ENCODE measurements at regions not wholly inside any gene's neighbourhood (a gene's known extent, or its start where the extent isn't known, plus 50 kb on each side); places are given as distances from the start of the nearest gene placed in this dataset.
A peak's percentile ranks its signal among the peaks of the same experiment; 100 is the strongest.

DNA sequence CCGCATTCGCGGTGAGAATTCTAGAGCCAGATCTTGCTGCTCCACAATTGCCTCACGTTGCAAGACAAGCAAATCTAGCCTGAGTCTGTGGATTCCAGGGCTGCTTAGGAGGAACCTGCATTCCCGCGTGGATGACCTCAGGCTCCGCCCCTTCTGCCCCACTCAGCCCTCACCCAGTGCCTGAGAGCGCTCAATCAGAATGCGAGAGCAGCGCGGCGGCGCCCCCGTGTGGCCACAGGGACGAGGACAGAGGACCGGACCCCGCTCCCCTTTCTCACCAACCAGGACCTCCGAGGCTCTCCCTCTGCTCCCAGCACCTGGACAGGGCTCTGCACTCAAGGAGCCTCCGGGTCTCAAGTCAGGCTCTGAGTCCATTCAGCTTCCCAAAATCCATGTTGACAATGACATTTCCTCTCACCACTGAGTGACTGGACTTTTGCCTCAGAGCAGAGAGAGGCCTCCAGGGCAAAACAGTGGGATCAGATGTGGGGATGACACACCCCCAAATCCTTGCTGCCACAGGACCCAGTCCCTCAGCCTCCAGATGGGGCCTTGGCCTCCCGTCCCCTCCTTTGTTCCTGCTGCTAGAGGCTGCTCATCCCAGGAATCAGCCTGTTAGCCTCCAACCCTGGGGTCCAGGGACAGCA lies 52.0 kb downstream of the RPP21 start:
- peak; percentile 82 to 86 (median 86) for DNase-seq
- no peak overlapping the region for H3K27ac ChIP-seq
- H3K4me3 ChIP-seq = no peak overlapping the region
- ATAC-seq = peak; percentile 98 to 99 (median 99)
- no peaks in the 10 kb centered on the region for H3K36me3 ChIP-seq
- no peaks in the 10 kb centered on the region for H3K4me1 ChIP-seq
- H3K9me3 ChIP-seq = no peaks in the 10 kb centered on the region
- H3K27me3 ChIP-seq = no peaks in the 10 kb centered on the region
- TF ChIP-seq, protein P1, sequence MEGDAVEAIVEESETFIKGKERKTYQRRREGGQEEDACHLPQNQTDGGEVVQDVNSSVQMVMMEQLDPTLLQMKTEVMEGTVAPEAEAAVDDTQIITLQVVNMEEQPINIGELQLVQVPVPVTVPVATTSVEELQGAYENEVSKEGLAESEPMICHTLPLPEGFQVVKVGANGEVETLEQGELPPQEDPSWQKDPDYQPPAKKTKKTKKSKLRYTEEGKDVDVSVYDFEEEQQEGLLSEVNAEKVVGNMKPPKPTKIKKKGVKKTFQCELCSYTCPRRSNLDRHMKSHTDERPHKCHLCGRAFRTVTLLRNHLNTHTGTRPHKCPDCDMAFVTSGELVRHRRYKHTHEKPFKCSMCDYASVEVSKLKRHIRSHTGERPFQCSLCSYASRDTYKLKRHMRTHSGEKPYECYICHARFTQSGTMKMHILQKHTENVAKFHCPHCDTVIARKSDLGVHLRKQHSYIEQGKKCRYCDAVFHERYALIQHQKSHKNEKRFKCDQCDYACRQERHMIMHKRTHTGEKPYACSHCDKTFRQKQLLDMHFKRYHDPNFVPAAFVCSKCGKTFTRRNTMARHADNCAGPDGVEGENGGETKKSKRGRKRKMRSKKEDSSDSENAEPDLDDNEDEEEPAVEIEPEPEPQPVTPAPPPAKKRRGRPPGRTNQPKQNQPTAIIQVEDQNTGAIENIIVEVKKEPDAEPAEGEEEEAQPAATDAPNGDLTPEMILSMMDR (IDR thresholded peaks at IDR 0.05) = peak; percentile 74 to 92 (median 90)
- TF ChIP-seq POLR2A (IDR thresholded peaks at IDR 0.05) = no peak
- intact Hi-C loops (cut with DNase I) = loop anchor here (5.0 to 10.0 kb wide), 2 partner anchors 172 to 180 kb away; no protein-coding TSS in a partner anchor
- 2% methylated on average over 10 of the region's 20 CpGs for WGBS (ENCODE audit: insufficient coverage, low coverage, low lambda C conversion rate, missing lambda C conversion rate)

DNA sequence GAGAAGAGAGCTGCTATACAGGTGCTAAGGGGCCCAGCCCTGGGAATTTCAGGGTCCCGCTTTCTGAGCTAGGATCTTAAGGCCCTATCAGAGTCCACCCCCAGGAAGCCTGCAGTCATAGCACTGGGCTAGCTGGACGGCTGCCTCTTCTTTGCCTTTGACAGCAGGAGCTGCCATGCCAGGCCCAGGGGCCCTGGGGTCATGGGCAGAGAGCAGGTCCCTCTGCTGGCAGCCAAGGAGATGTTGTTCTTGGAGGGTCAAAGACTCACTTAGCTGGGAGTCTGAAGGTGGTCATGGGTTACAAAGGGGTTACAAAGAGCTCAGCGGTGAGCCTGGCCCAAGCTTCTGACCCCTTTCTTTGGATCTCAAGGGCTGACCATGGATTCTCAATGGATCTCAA lies 52.7 kb downstream of the RPP21 start:
- H3K36me3 ChIP-seq = no peaks in the 10 kb centered on the region
- no peak for DNase-seq
- no peak for ATAC-seq
- no peak overlapping the region for H3K27ac ChIP-seq
- no peaks in the 10 kb centered on the region for H3K9me3 ChIP-seq
- H3K4me3 ChIP-seq = no peak overlapping the region
- no peaks in the 10 kb centered on the region for H3K4me1 ChIP-seq
- no peaks in the 10 kb centered on the region for H3K27me3 ChIP-seq
- TF ChIP-seq, protein P1 (IDR thresholded peaks at IDR 0.05) = no peak
- TF ChIP-seq POLR2A (IDR thresholded peaks at IDR 0.05) = no peak
- intact Hi-C loops (cut with DNase I) = loop anchor here (5.0 to 10.0 kb wide), 2 partner anchors 173 to 180 kb away; no protein-coding TSS in a partner anchor
- no CpG with 5 or more reads among the region's 3 CpGs for WGBS (ENCODE audit: insufficient coverage, low coverage, low lambda C conversion rate, missing lambda C conversion rate)

DNA sequence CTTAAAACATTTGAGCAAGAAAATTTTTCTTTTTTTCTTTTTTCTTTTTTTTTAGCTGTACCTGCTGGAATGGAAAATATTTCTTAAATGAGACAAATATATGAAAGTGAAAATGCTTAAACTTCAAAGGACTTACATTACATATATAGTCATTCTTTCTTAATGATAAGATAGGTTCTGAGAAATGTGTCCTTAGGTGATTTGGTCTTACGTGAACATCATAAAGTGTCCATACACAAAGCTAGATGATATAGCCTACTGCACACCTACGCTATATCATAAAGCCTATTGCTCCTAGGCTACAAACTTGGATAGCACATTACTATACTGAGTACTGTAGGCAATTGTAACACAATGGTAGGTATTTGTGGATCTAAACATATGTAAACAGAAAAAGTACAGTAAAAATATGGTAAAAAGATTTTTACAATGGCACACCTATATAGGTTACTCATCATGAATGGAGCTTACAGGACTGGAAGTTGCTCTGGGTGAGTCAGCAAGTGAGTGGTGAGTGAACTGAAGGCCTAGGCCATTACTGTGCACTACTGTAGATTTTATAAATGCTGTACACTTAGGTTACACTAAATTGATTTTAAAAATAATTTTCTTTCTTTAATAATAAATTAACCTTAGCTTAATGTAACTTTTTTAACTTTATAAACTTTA lies 54.6 kb downstream of the RPP21 start:
- H3K9me3 ChIP-seq = no peaks in the 10 kb centered on the region
- H3K4me3 ChIP-seq = no peak overlapping the region
- no peaks in the 10 kb centered on the region for H3K27me3 ChIP-seq
- 89% methylated on average over 2 of the region's 2 CpGs for WGBS (ENCODE audit: insufficient coverage, low coverage, low lambda C conversion rate, missing lambda C conversion rate)
- no peak overlapping the region for H3K27ac ChIP-seq
- no peaks in the 10 kb centered on the region for H3K36me3 ChIP-seq
- no peaks in the 10 kb centered on the region for H3K4me1 ChIP-seq
- TF ChIP-seq POLR2A (IDR thresholded peaks at IDR 0.05) = no peak
- TF ChIP-seq, protein P1 (IDR thresholded peaks at IDR 0.05) = no peak
- intact Hi-C loops (cut with DNase I) = loop anchor here (5.0 to 10.0 kb wide), 2 partner anchors 175 to 182 kb away; no protein-coding TSS in a partner anchor
- DNase-seq = no peak
- no peak for ATAC-seq

DNA sequence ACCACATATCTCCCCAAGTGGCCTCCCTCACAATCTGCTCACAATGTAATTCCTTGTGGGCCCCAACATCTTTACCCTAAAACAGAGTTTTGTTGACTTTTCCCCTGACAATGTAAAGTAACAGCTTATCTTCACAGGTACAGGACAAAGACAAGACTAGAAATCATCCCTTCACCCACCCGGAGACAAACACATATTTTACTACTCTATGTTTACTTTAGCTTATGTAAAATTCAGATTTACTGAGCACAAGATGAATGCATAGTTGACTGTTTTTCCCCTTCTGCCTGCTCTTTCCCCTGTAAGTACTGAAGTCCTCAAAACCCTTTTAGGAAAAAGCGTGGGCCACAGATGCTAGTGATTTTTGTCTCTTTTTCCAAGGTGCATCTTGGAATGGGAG lies 61.0 kb downstream of the RPP21 start:
- intact Hi-C loops (cut with DNase I) = no loop called here
- ATAC-seq (no peak), DNase-seq (no peak)
- no peak for TF ChIP-seq POLR2A (IDR thresholded peaks at IDR 0.05)
- TF ChIP-seq, protein P1 (IDR thresholded peaks at IDR 0.05) = no peak
- Histone ChIP-seq H3K27ac (no peak overlapping the region), H3K36me3 (no peaks in the 10 kb centered on the region), H3K9me3 (no peaks in the 10 kb centered on the region), H3K27me3 (no peaks in the 10 kb centered on the region), H3K4me3 (no peak overlapping the region), H3K4me1 (no peaks in the 10 kb centered on the region)
- WGBS (ENCODE audit: insufficient coverage, low coverage, low lambda C conversion rate, missing lambda C conversion rate) = 35% methylated on average over 2 of the region's 2 CpGs
